ENCODE measurements at regions not wholly inside any gene's neighbourhood (a gene's known extent, or its start where the extent isn't known, plus 50 kb on each side); places are given as distances from the start of the nearest gene placed in this dataset.
A peak's percentile ranks its signal among the peaks of the same experiment; 100 is the strongest.

GRCh38 chr17:69919789-69920188 is 155.2 kb upstream of the KCNJ16 start:
- no peaks in the 10 kb centered on the region for H3K9me3 ChIP-seq (replicated peaks; ENCODE audit: control insufficient read depth, insufficient read depth, low read depth, low read length)
- H3K9me1 ChIP-seq (ENCODE audit: control insufficient read depth, insufficient read depth, low read length), result no peaks in the 10 kb centered on the region
- FAIRE-seq, result no peak
- no peak overlapping the region for H3K4me2 ChIP-seq (ENCODE audit: insufficient read depth, low read length)
- H3K4me1 ChIP-seq (replicated peaks in 1 of 2; ENCODE audit: control insufficient read depth in 2 of 2, insufficient read depth in 2 of 2, low read length in 2 of 2), result no peaks in the 10 kb centered on the region
- WGBS (ENCODE audit: insufficient coverage, low coverage, missing lambda C conversion rate), result 34% methylated on average over 2 of the region's 2 CpGs
- no peaks in the 10 kb centered on the region for H3K36me3 ChIP-seq (ENCODE audit: control insufficient read depth, insufficient read depth, low read length)
- no peak overlapping the region for H3K9ac ChIP-seq (ENCODE audit: insufficient read depth in 1 of 2, low read depth in 2 of 2, low read length in 2 of 2)
- H4K20me1 ChIP-seq (replicated peaks; ENCODE audit: control insufficient read depth, insufficient read depth, low read length), result no peaks in the 10 kb centered on the region
- ATAC-seq, result no peak
- no peak overlapping the region for H2AFZ ChIP-seq (ENCODE audit: low read depth, low read length)
- no peak overlapping the region for H3K4me3 ChIP-seq
- POLR2A ChIA-PET, result no interaction called here
- DNase-seq (ENCODE audit: extremely low read depth in 1 of 4, low spot score in 3 of 4), result no peak
- H3K79me2 ChIP-seq (ENCODE audit: control insufficient read depth, insufficient read depth, low read length), result no peaks in the 10 kb centered on the region
- H3K27me3 ChIP-seq (ENCODE audit: control insufficient read depth in 2 of 2, insufficient read depth in 2 of 2, low read length in 2 of 2), result no peaks in the 10 kb centered on the region
- in situ Hi-C loops (cut with MboI), result no loop called here
- CTCF ChIA-PET (ENCODE audit: low intra/inter-chr PET ratio), result no interaction called here
- TF ChIP-seq ZNF146 (CRISPR knock-in tag; IDR thresholded peaks at IDR 0.05; ENCODE audit: unreplicated experiment) (peak; percentile 70), MTA1 (IDR thresholded peaks at IDR 0.05; ENCODE audit: borderline replicate concordance) (no peak), ZNF75A (CRISPR knock-in tag; IDR thresholded peaks at IDR 0.05) (no peak), PRMT5 (CRISPR knock-in tag; IDR thresholded peaks at IDR 0.05) (no peak), ZNF764 (CRISPR knock-in tag; IDR thresholded peaks at IDR 0.05; ENCODE audit: low read depth) (no peak), RBM25 (IDR thresholded peaks at IDR 0.05; ENCODE audit: low read depth, low read length, severe bottlenecking) (peak; percentile 38)
- TF ChIP-seq, protein P1, sequence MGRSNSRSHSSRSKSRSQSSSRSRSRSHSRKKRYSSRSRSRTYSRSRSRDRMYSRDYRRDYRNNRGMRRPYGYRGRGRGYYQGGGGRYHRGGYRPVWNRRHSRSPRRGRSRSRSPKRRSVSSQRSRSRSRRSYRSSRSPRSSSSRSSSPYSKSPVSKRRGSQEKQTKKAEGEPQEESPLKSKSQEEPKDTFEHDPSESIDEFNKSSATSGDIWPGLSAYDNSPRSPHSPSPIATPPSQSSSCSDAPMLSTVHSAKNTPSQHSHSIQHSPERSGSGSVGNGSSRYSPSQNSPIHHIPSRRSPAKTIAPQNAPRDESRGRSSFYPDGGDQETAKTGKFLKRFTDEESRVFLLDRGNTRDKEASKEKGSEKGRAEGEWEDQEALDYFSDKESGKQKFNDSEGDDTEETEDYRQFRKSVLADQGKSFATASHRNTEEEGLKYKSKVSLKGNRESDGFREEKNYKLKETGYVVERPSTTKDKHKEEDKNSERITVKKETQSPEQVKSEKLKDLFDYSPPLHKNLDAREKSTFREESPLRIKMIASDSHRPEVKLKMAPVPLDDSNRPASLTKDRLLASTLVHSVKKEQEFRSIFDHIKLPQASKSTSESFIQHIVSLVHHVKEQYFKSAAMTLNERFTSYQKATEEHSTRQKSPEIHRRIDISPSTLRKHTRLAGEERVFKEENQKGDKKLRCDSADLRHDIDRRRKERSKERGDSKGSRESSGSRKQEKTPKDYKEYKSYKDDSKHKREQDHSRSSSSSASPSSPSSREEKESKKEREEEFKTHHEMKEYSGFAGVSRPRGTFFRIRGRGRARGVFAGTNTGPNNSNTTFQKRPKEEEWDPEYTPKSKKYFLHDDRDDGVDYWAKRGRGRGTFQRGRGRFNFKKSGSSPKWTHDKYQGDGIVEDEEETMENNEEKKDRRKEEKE (IDR thresholded peaks at IDR 0.05; ENCODE audit: borderline replicate concordance in 1 of 2, control insufficient read depth in 1 of 2, low read depth in 2 of 2, low read length in 1 of 2), result no peak
- TF ChIP-seq, protein P2, sequence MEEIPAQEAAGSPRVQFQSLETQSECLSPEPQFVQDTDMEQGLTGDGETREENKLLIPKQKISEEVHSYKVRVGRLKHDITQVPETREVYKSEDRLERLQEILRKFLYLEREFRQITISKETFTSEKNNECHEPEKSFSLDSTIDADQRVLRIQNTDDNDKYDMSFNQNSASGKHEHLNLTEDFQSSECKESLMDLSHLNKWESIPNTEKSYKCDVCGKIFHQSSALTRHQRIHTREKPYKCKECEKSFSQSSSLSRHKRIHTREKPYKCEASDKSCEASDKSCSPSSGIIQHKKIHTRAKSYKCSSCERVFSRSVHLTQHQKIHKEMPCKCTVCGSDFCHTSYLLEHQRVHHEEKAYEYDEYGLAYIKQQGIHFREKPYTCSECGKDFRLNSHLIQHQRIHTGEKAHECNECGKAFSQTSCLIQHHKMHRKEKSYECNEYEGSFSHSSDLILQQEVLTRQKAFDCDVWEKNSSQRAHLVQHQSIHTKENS (CRISPR knock-in tag; IDR thresholded peaks at IDR 0.05), result no peak
- no peak overlapping the region for H3K27ac ChIP-seq (ENCODE audit: extremely low read depth, low read depth, low read length)
- intact Hi-C loops (cut with micrococcal nuclease), result no loop called here
- BruUV-seq (replicated peaks), result no TSS peak

Data from K562 (cell line).